Smooth muscle cell (in vitro differentiated cells): ENCODE measurements at regions not wholly inside any gene's neighbourhood (a gene's known extent, or its start where the extent isn't known, plus 50 kb on each side); places are given as distances from the start of the nearest gene placed in this dataset.

Experiments used
- DNase-seq: peaks from one replicate; lab custom pipeline; 2025; ENCODE audit not compliant: unreplicated experiment; lab: John Stamatoyannopoulos, UW
- H2AFZ ChIP-seq: fragments of 200-600 bp; sonication (generic); 2 replicates; pipeline ENCODE4 v1.6.0; 2016; ENCODE audit warnings: antibody characterized with exemption, low read depth, mild to moderate bottlenecking
- H3F3A ChIP-seq: fragments of 200-600 bp; sonication (generic); 2 replicates; pipeline ENCODE4 v1.6.0; 2017; ENCODE audit warnings: antibody characterized with exemption, low read depth
- H3K27ac ChIP-seq: fragments of 200-600 bp; sonication (generic); 2 replicates; pipeline ENCODE4 v1.5.1; 2016; ENCODE audit warnings: low read depth, mild to moderate bottlenecking
- H3K27me3 ChIP-seq: fragments of 200-600 bp; sonication (generic); 2 replicates; pipeline ENCODE4 v1.6.1; 2016; ENCODE audit warnings: low read depth, mild to moderate bottlenecking
- H3K36me3 ChIP-seq: fragments of 200-600 bp; sonication (generic); 2 replicates; pipeline ENCODE4 v1.5.1; 2016; ENCODE audit warnings: low read depth
- H3K4me1 ChIP-seq: fragments of 200-600 bp; sonication (generic); 2 replicates; pipeline ENCODE4 v1.5.1; 2016; ENCODE audit warnings: low read depth
- H3K4me2 ChIP-seq: fragments of 200-600 bp; sonication (generic); 2 replicates; pipeline ENCODE4 v1.6.0; 2016; ENCODE audit warnings: mild to moderate bottlenecking
- H3K4me3 ChIP-seq: fragments of 200-600 bp; sonication (generic); 2 replicates; pipeline ENCODE4 v1.5.1; 2016; ENCODE audit warnings: mild to moderate bottlenecking
- H3K79me2 ChIP-seq: fragments of 200-600 bp; sonication (generic); 2 replicates; pipeline ENCODE4 v1.6.0; 2016; ENCODE audit warnings: low read depth, mild to moderate bottlenecking
- H3K9ac ChIP-seq: fragments of 200-600 bp; sonication (generic); 2 replicates; pipeline ENCODE4 v1.6.0; 2016; ENCODE audit warnings: low read depth
- H3K9me3 ChIP-seq: fragments of 200-600 bp; sonication (generic); replicated peaks from 2 replicates; pipeline ENCODE4 v1.5.1; 2016; ENCODE audit warnings: low read depth
- H4K20me1 ChIP-seq: fragments of 200-600 bp; sonication (generic); 2 replicates; pipeline ENCODE4 v1.6.0; 2016; ENCODE audit warnings: low read depth
- WGBS: methylation state at CpG from one replicate; pipeline ENCODE4 v1.1.7; 2016; ENCODE audit warnings: low lambda C conversion rate; 5-methylcytosine and 5-hydroxymethylcytosine counted together
- TF ChIP-seq, protein P1 (sequence below): fragments of 200-600 bp; sonication (generic); IDR thresholded peaks from 2 replicates; pipeline ENCODE4 v1.5.1; 2017; ENCODE audit warnings: borderline replicate concordance, mild to moderate bottlenecking, antibody characterized with exemption; ENCODE audit not compliant: insufficient read depth, poor library complexity, severe bottlenecking

GRCh38 chr13:83216479-83217245 is 665.6 kb downstream of the SLITRK1 start:
- H3K79me2 ChIP-seq, result no peaks in the 10 kb centered on the region
- DNase-seq, result no peak
- H3K27ac ChIP-seq, result peak overlapping the region; percentile 28
- no peaks in the 10 kb centered on the region for H3K36me3 ChIP-seq
- peak overlapping the region; percentile 18 for H3K4me2 ChIP-seq
- H3K9me3 ChIP-seq, result no peaks in the 10 kb centered on the region
- peak overlapping the region; percentile 18 for H2AFZ ChIP-seq
- no peaks in the 10 kb centered on the region for H3F3A ChIP-seq
- TF ChIP-seq, protein P1, sequence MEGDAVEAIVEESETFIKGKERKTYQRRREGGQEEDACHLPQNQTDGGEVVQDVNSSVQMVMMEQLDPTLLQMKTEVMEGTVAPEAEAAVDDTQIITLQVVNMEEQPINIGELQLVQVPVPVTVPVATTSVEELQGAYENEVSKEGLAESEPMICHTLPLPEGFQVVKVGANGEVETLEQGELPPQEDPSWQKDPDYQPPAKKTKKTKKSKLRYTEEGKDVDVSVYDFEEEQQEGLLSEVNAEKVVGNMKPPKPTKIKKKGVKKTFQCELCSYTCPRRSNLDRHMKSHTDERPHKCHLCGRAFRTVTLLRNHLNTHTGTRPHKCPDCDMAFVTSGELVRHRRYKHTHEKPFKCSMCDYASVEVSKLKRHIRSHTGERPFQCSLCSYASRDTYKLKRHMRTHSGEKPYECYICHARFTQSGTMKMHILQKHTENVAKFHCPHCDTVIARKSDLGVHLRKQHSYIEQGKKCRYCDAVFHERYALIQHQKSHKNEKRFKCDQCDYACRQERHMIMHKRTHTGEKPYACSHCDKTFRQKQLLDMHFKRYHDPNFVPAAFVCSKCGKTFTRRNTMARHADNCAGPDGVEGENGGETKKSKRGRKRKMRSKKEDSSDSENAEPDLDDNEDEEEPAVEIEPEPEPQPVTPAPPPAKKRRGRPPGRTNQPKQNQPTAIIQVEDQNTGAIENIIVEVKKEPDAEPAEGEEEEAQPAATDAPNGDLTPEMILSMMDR, result no peak
- no peak overlapping the region for H3K4me3 ChIP-seq
- no peaks in the 10 kb centered on the region for H3K27me3 ChIP-seq
- no peak overlapping the region for H3K9ac ChIP-seq
- peaks cover 7% of the 10 kb centered on the region for H3K4me1 ChIP-seq
- 64% methylated on average over 1 of the region's 1 CpG for WGBS
- no peaks in the 10 kb centered on the region for H4K20me1 ChIP-seq

DNA sequence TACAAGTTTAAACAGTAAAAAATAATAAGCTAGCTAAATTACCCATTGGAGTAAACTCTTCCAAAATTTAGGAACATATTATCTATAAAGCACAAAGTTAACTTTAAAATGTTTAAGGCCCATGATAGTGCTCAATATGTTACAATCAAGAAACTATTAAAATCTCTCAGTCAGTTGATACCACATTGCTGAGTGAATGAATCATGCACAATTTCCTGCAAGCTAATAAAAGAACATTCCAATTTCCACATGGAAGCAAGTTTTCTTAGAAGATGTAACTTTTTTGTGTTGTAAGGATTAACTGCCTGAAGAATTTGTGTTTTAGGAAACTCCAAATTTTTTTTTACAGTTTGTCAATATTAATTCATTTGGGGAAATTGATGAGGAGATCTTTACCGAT is 666.6 kb downstream of the SLITRK1 start:
- no peak for DNase-seq
- H4K20me1 ChIP-seq, result no peaks in the 10 kb centered on the region
- H3K27me3 ChIP-seq, result no peaks in the 10 kb centered on the region
- peak overlapping the region; percentile 18 for H3K4me2 ChIP-seq
- peaks cover 7% of the 10 kb centered on the region for H3K4me1 ChIP-seq
- TF ChIP-seq, protein P1, result no peak
- peak overlapping the region; percentile 28 for H3K27ac ChIP-seq
- no peaks in the 10 kb centered on the region for H3F3A ChIP-seq
- no peak overlapping the region for H3K4me3 ChIP-seq
- H3K9ac ChIP-seq, result no peak overlapping the region
- no peaks in the 10 kb centered on the region for H3K9me3 ChIP-seq
- no peaks in the 10 kb centered on the region for H3K79me2 ChIP-seq
- 97% methylated on average over 1 of the region's 1 CpG for WGBS
- no peaks in the 10 kb centered on the region for H3K36me3 ChIP-seq
- no peak overlapping the region for H2AFZ ChIP-seq

GRCh38 chr13:83214452-83214851 is 667.8 kb downstream of the SLITRK1 start:
- H3F3A ChIP-seq, result no peaks in the 10 kb centered on the region
- H3K36me3 ChIP-seq, result no peaks in the 10 kb centered on the region
- H3K9me3 ChIP-seq, result no peaks in the 10 kb centered on the region
- H2AFZ ChIP-seq, result no peak overlapping the region
- no peak overlapping the region for H3K4me3 ChIP-seq
- 42% methylated on average over 1 of the region's 1 CpG for WGBS
- H3K4me2 ChIP-seq, result no peak overlapping the region
- H3K9ac ChIP-seq, result no peak overlapping the region
- no peak for DNase-seq
- H3K27ac ChIP-seq, result no peak overlapping the region
- H4K20me1 ChIP-seq, result no peaks in the 10 kb centered on the region
- peaks cover 7% of the 10 kb centered on the region for H3K4me1 ChIP-seq
- TF ChIP-seq, protein P1, result no peak
- H3K27me3 ChIP-seq, result no peaks in the 10 kb centered on the region
- no peaks in the 10 kb centered on the region for H3K79me2 ChIP-seq

- no peaks in the 10 kb centered on the region for H3K27me3 ChIP-seq
- no peak for DNase-seq
- H3K9ac ChIP-seq, result no peak overlapping the region
- no peaks in the 10 kb centered on the region for H3F3A ChIP-seq
- H2AFZ ChIP-seq, result no peak overlapping the region
- H3K36me3 ChIP-seq, result no peaks in the 10 kb centered on the region
- H3K4me3 ChIP-seq, result no peak overlapping the region
- no peak overlapping the region for H3K27ac ChIP-seq
- H3K4me2 ChIP-seq, result no peak overlapping the region
- TF ChIP-seq, protein P1, result no peak
- H3K79me2 ChIP-seq, result no peaks in the 10 kb centered on the region
- no peaks in the 10 kb centered on the region for H3K9me3 ChIP-seq
- no peaks in the 10 kb centered on the region for H4K20me1 ChIP-seq
- WGBS, result 84% methylated on average over 1 of the region's 1 CpG
- H3K4me1 ChIP-seq, result no peaks in the 10 kb centered on the region
These were observed 671.0 kb downstream of the SLITRK1 start for GRCh38 chr13:83211301-83211700.
